Upper lobe of right lung (tissue), 1 donor: ENCODE measurements at regions not wholly inside any gene's neighbourhood (a gene's known extent, or its start where the extent isn't known, plus 50 kb on each side); places are given as distances from the start of the nearest gene placed in this dataset.

Source experiments
- ATAC-seq: fragments of 200-7000 bp; cut with Tn5 transposase; one replicate; pipeline ENCODE4 v1.9.1; 2020; ENCODE audit warnings: mild to moderate bottlenecking, moderate library complexity
- DNase-seq: peaks from one replicate; pipeline ENCODE4 v3.0.0-alpha.2; 2020
- H3K27ac ChIP-seq: fragments of 200-600 bp; one replicate; pipeline ENCODE4 v1.8.0; 2022
- H3K27me3 ChIP-seq: fragments of 200-600 bp; one replicate; pipeline ENCODE4 v1.8.0; 2022; ENCODE audit warnings: mild to moderate bottlenecking
- H3K36me3 ChIP-seq: fragments of 200-600 bp; one replicate; pipeline ENCODE4 v1.8.0; 2022
- H3K4me1 ChIP-seq: fragments of 200-600 bp; one replicate; pipeline ENCODE4 v1.8.0; 2022
- H3K4me3 ChIP-seq: fragments of 200-600 bp; one replicate; pipeline ENCODE4 v1.8.0; 2022; ENCODE audit warnings: mild to moderate bottlenecking
- H3K9me3 ChIP-seq: fragments of 200-600 bp; one replicate; pipeline ENCODE4 v1.8.0; 2022
- CTCF ChIP-seq: fragments of 200-600 bp; IDR thresholded peaks from one replicate; pipeline ENCODE4 v1.8.0; 2022; ENCODE audit warnings: antibody characterized with exemption
- intact Hi-C: fragments of 100-400 bp; cut with DNase I; formaldehyde crosslinking; loops from one replicate; pipeline ENCODE4 v1.11.0; 2022
- donor health status: DM: no; HTN: yes; CAD: no; lungs with severe emphysema.

- Histone ChIP-seq H3K36me3 (no peaks in the 10 kb centered on the region), H3K27ac (no peak overlapping the region), H3K4me1 (no peaks in the 10 kb centered on the region), H3K27me3 (no peaks in the 10 kb centered on the region), H3K9me3 (no peaks in the 10 kb centered on the region), H3K4me3 (no peak overlapping the region)
- no peak for TF ChIP-seq CTCF
- DNase-seq (no peak), ATAC-seq (no peak)
- intact Hi-C loops: no loop called here
Measured at GRCh38 chr6:144878577-144878976, 593.4 kb downstream of the UTRN start.

GRCh38 chr6:144879436-144879835 is 594.3 kb downstream of the UTRN start:
- Histone ChIP-seq H3K36me3 (no peaks in the 10 kb centered on the region), H3K27me3 (no peaks in the 10 kb centered on the region), H3K4me1 (no peaks in the 10 kb centered on the region), H3K4me3 (no peak overlapping the region), H3K27ac (no peak overlapping the region), H3K9me3 (no peaks in the 10 kb centered on the region)
- DNase-seq: no peak
- no peak for TF ChIP-seq CTCF
- intact Hi-C loops: no loop called here
- no peak for ATAC-seq

- no peaks in the 10 kb centered on the region for H3K27me3 ChIP-seq
- H3K4me1 ChIP-seq: no peaks in the 10 kb centered on the region
- no peak for TF ChIP-seq CTCF
- no peak for ATAC-seq
- H3K4me3 ChIP-seq: no peak overlapping the region
- DNase-seq: no peak
- H3K27ac ChIP-seq: no peak overlapping the region
- H3K9me3 ChIP-seq: no peaks in the 10 kb centered on the region
- no peaks in the 10 kb centered on the region for H3K36me3 ChIP-seq
- intact Hi-C loops: no loop called here
Measured at GRCh38 chr6:144882425-144882824, 597.3 kb downstream of the UTRN start.

- no peak for TF ChIP-seq CTCF
- Histone ChIP-seq H3K9me3 (no peaks in the 10 kb centered on the region), H3K27me3 (no peaks in the 10 kb centered on the region), H3K4me3 (no peak overlapping the region), H3K4me1 (no peaks in the 10 kb centered on the region), H3K27ac (no peak overlapping the region), H3K36me3 (no peaks in the 10 kb centered on the region)
- ATAC-seq: no peak
- intact Hi-C loops: no loop called here
- no peak for DNase-seq
Measured at GRCh38 chr6:144883915-144884314, 598.8 kb downstream of the UTRN start.

GRCh38 chr6:144885817-144886216 is 600.7 kb downstream of the UTRN start:
- intact Hi-C loops: no loop called here
- DNase-seq: no peak
- no peak for ATAC-seq
- no peak for TF ChIP-seq CTCF
- H3K4me1 ChIP-seq: no peaks in the 10 kb centered on the region
- H3K27me3 ChIP-seq: no peaks in the 10 kb centered on the region
- H3K9me3 ChIP-seq: no peaks in the 10 kb centered on the region
- no peaks in the 10 kb centered on the region for H3K36me3 ChIP-seq
- no peak overlapping the region for H3K4me3 ChIP-seq
- no peak overlapping the region for H3K27ac ChIP-seq

- Histone ChIP-seq H3K36me3 (no peaks in the 10 kb centered on the region), H3K9me3 (no peaks in the 10 kb centered on the region), H3K27me3 (no peaks in the 10 kb centered on the region), H3K4me3 (no peak overlapping the region), H3K27ac (no peak overlapping the region), H3K4me1 (no peaks in the 10 kb centered on the region)
- intact Hi-C loops: no loop called here
- no peak for TF ChIP-seq CTCF
- ATAC-seq: no peak
- no peak for DNase-seq
Measured at GRCh38 chr6:144886682-144887081, 601.5 kb downstream of the UTRN start.
